AG04450 (cell line): ENCODE measurements at regions not wholly inside any gene's neighbourhood (a gene's known extent, or its start where the extent isn't known, plus 50 kb on each side); places are given as distances from the start of the nearest gene placed in this dataset.

ENCODE experiments used
- CTCF ChIA-PET: fragments of 300-600, 350-600 bp; formaldehyde crosslinking; extraction: SDS; loops from one replicate; lab custom pipeline; 2022; ENCODE audit warnings: antibody characterized with exemption, inconsistent platforms; lab: Charles Lee
- POLR2A ChIA-PET: fragments of 350-600 bp; formaldehyde crosslinking; extraction: SDS; loops from one replicate; lab custom pipeline; 2021; ENCODE audit warnings: antibody characterized with exemption, inconsistent platforms; lab: Yijun Ruan, JAX
- DNase-seq: peaks from one replicate; pipeline ENCODE4 v3.0.0-alpha.2; 2011; ENCODE audit warnings: low read depth, low spot score
- H3K27ac ChIP-seq: one replicate; pipeline ENCODE4 v1.5.1; 2012; ENCODE audit warnings: low read depth, low read length, control low read depth
- H3K27me3 ChIP-seq: one replicate; pipeline ENCODE4 v1.6.0; 2012; ENCODE audit warnings: low read length; ENCODE audit not compliant: control insufficient read depth, insufficient read depth
- H3K4me3 ChIP-seq: 2 replicates; pipeline ENCODE4 v1.5.1; 2011; ENCODE audit warnings: mild to moderate bottlenecking, low read depth, low read length, control low read depth
- H3K9me3 ChIP-seq: 2 replicates; pipeline ENCODE4 v1.5.1; 2012; ENCODE audit warnings: low read length; ENCODE audit not compliant: control insufficient read depth, insufficient read depth
- TF ChIP-seq, protein P1 (sequence below): IDR thresholded peaks from 2 replicates; pipeline ENCODE4 v1.5.1; 2011; ENCODE audit warnings: low read depth, low read length, control low read depth, inconsistent platforms

DNA sequence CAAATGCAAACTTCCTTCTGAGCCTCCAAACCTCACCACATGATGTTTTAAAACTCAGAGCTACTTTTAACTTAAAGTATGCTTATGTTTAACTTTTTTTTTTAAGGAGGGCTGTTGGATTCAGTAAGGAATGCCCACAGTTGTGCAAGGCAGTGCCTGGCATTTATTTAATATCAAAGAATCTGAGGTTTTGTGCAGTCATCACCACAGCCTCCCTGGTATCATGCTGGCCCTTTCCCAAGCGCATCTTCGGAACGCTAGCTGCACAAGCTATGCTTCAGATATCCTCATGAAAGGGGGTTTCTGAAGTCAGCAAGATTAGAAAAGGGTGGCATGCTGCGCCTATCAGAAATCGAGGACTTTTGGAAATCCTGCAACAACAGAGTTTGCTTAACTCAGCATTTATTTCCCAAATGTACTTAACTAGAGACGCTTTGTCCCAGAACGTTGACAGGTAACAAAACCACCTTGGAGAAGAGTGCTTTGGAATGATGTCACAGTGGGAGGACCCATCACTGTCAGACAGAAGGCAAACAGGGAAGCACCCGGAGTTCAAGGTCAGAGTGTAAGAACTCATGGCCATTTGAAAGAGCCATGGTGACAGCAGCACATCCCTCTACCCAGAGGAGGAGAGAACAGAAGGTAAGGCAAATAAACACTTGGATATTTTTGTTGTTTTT, 120.2 kb upstream of the IGF1R start:
- no peaks in the 10 kb centered on the region; the same call in 1 of the 2 replicates for H3K9me3 ChIP-seq
- DNase-seq = no peak
- ChIA-PET CTCF (interaction anchor here (0.9 to 2.5 kb wide), 3 partner anchors 9 to 124 kb away, joined by 3 to 24 read pairs (median 5); no protein-coding TSS in a partner anchor), POLR2A (no interaction called here)
- TF ChIP-seq, protein P1, sequence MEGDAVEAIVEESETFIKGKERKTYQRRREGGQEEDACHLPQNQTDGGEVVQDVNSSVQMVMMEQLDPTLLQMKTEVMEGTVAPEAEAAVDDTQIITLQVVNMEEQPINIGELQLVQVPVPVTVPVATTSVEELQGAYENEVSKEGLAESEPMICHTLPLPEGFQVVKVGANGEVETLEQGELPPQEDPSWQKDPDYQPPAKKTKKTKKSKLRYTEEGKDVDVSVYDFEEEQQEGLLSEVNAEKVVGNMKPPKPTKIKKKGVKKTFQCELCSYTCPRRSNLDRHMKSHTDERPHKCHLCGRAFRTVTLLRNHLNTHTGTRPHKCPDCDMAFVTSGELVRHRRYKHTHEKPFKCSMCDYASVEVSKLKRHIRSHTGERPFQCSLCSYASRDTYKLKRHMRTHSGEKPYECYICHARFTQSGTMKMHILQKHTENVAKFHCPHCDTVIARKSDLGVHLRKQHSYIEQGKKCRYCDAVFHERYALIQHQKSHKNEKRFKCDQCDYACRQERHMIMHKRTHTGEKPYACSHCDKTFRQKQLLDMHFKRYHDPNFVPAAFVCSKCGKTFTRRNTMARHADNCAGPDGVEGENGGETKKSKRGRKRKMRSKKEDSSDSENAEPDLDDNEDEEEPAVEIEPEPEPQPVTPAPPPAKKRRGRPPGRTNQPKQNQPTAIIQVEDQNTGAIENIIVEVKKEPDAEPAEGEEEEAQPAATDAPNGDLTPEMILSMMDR = no peak
- H3K27ac ChIP-seq = no peak overlapping the region
- peaks cover 6% of the 10 kb centered on the region for H3K27me3 ChIP-seq
- no peak overlapping the region for H3K4me3 ChIP-seq

GRCh38 chr15:98529205-98530145, 118.9 kb upstream of the IGF1R start:
- TF ChIP-seq, protein P1 = no peak
- ChIA-PET POLR2A (no interaction called here), CTCF (interaction anchor here (0.7 to 2.5 kb wide), 3 partner anchors 10 to 112 kb away, joined by 4 to 24 read pairs (median 12); no protein-coding TSS in a partner anchor)
- Histone ChIP-seq H3K4me3 (no peak overlapping the region), H3K27ac (no peak overlapping the region), H3K9me3 (no peaks in the 10 kb centered on the region; the same call in 1 of the 2 replicates), H3K27me3 (peaks cover 6% of the 10 kb centered on the region)
- DNase-seq = no peak

GRCh38 chr15:98530570-98530969, 117.8 kb upstream of the IGF1R start:
- Histone ChIP-seq H3K9me3 (no peaks in the 10 kb centered on the region; the same call in 1 of the 2 replicates), H3K4me3 (no peak overlapping the region), H3K27ac (no peak overlapping the region), H3K27me3 (peaks cover 6% of the 10 kb centered on the region)
- ChIA-PET CTCF (interaction anchor here (0.6 to 2.3 kb wide), 3 partner anchors 11 to 111 kb away, joined by 3 to 12 read pairs (median 4); no protein-coding TSS in a partner anchor), POLR2A (no interaction called here)
- TF ChIP-seq, protein P1 = no peak
- no peak for DNase-seq

DNA sequence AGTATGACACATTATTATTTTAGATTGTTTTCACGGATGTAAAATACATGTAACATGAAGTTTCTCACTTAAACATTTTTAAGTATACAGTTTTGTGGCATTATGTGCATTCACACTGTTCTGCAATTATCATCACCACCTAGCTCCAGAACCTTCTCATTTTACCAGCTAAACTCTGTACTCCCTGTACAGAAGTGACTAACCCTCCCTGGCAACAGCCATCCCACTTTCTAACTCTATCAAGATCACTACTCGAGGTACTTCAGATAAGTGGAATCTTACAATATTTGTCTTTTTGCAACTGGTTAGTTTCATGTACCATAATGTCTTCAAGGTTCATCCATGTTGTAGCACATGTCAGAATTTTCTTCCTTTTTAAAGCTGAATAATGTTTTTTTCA, 116.3 kb upstream of the IGF1R start:
- ChIA-PET POLR2A (no interaction called here), CTCF (interaction anchor here (2.3 kb wide), 1 partner anchor 13 kb away, joined by 12 read pairs; no protein-coding TSS in a partner anchor)
- TF ChIP-seq, protein P1 = no peak
- Histone ChIP-seq H3K9me3 (no peaks in the 10 kb centered on the region), H3K4me3 (no peak overlapping the region), H3K27ac (no peak overlapping the region), H3K27me3 (peaks cover 6% of the 10 kb centered on the region)
- no peak for DNase-seq
